Pons (tissue), 1 donor: ENCODE measurements at regions not wholly inside any gene's neighbourhood (a gene's known extent, or its start where the extent isn't known, plus 50 kb on each side); places are given as distances from the start of the nearest gene placed in this dataset.

Experiments used
- DNase-seq: peaks from one replicate; pipeline ENCODE4 v3.0.0-alpha.2; 2016; ENCODE audit warnings: low spot score

- no peak for DNase-seq
Observed at GRCh38 chr2:8168022-8168717, 513.7 kb upstream of the ID2 start.

- DNase-seq: no peak
Observed at GRCh38 chr2:8168876-8169424, 512.9 kb upstream of the ID2 start.

- DNase-seq: no peak
Observed at GRCh38 chr2:8169443-8169842, 512.4 kb upstream of the ID2 start.

- no peak for DNase-seq
Observed at GRCh38 chr2:8170552-8171327, 511.1 kb upstream of the ID2 start.

GRCh38 chr2:8171608-8172007, 510.2 kb upstream of the ID2 start:
- no peak for DNase-seq

GRCh38 chr2:8172661-8173060, 509.2 kb upstream of the ID2 start:
- no peak for DNase-seq

- no peak for DNase-seq
Observed at GRCh38 chr2:8174641-8175257, 507.1 kb upstream of the ID2 start.

- no peak for DNase-seq
Observed at GRCh38 chr2:8176887-8177286, 505.0 kb upstream of the ID2 start.

- DNase-seq: no peak
Observed at GRCh38 chr2:8177566-8177965, 504.3 kb upstream of the ID2 start.

GRCh38 chr2:8178911-8179310, 502.9 kb upstream of the ID2 start:
- DNase-seq: no peak

GRCh38 chr2:8189316-8189715, 492.5 kb upstream of the ID2 start:
- DNase-seq: no peak

- DNase-seq: no peak
Observed at GRCh38 chr2:8190279-8190678, 491.6 kb upstream of the ID2 start.

- DNase-seq: no peak
Observed at GRCh38 chr2:8191427-8191826, 490.4 kb upstream of the ID2 start.

- no peak for DNase-seq
Observed at GRCh38 chr2:8193146-8193545, 488.7 kb upstream of the ID2 start.

GRCh38 chr2:8193686-8194615, 487.9 kb upstream of the ID2 start:
- peak; percentile 38 for DNase-seq

GRCh38 chr2:8195784-8196183, 486.1 kb upstream of the ID2 start:
- no peak for DNase-seq

- no peak for DNase-seq
Observed at GRCh38 chr2:8196316-8196715, 485.5 kb upstream of the ID2 start.

- no peak for DNase-seq
Observed at GRCh38 chr2:8197101-8197500, 484.8 kb upstream of the ID2 start.

GRCh38 chr2:8197825-8198224, 484.0 kb upstream of the ID2 start:
- DNase-seq: no peak

GRCh38 chr2:8198766-8199382, 483.0 kb upstream of the ID2 start:
- no peak for DNase-seq

GRCh38 chr2:8202132-8202531, 479.7 kb upstream of the ID2 start:
- no peak for DNase-seq
